ENCODE measurements at regions not wholly inside any gene's neighbourhood (a gene's known extent, or its start where the extent isn't known, plus 50 kb on each side); places are given as distances from the start of the nearest gene placed in this dataset.
"Not testable (repeated sequence)": the region's sequence is repeated elsewhere in the genome, so short reads cannot be mapped to it uniquely, and the experiment has no call there.

GRCh38 chr6:159397753-159398152, 228.6 kb downstream of the FNDC1 start:
- Mint-ChIP-seq H3K9me3 (no peaks in the 10 kb centered on the region), H3K4me3 (no peak overlapping the region), H3K36me3 (ENCODE audit: low read depth) (no peaks in the 10 kb centered on the region), H3K27me3 (peaks cover 5% of the 10 kb centered on the region), H3K27ac (no peak overlapping the region), H3K4me1 (no peaks in the 10 kb centered on the region)
- DNase-seq = no peak
- intact Hi-C loops (cut with micrococcal nuclease) = no loop called here

- Mint-ChIP-seq H3K9me3 (no peaks in the 10 kb centered on the region), H3K36me3 (ENCODE audit: low read depth) (no peaks in the 10 kb centered on the region), H3K4me1 (no peaks in the 10 kb centered on the region), H3K27ac (no peak overlapping the region), H3K4me3 (no peak overlapping the region), H3K27me3 (peaks cover 5% of the 10 kb centered on the region)
- no peak for DNase-seq
- intact Hi-C loops (cut with micrococcal nuclease) = no loop called here
Observed at GRCh38 chr6:159395609-159396008, 226.4 kb downstream of the FNDC1 start.

DNA sequence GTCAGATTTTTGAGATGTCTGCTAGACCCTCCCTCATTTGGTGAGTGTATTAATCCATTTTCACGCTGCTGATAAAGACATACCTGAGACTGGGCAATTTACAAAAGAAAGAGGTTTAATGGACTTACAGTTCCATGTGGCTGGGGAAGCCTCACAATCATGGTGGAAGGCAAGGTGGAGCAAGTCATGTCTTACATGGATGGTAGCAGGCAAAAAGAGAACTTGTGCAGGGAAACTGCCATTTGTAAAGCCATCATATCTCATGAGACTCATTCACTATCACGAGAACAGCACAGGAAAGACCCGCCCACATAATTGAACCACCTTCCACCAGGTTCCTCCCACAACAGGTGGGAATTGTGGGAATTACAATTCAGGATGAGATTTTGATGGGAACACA, 223.5 kb downstream of the FNDC1 start:
- H3K9me3 Mint-ChIP-seq; H3K36me3 Mint-ChIP-seq (ENCODE audit: low read depth); H3K27ac Mint-ChIP-seq; H3K4me1 Mint-ChIP-seq; intact Hi-C loops (cut with micrococcal nuclease); DNase-seq; H3K4me3 Mint-ChIP-seq: not testable (repeated sequence)
- H3K27me3 Mint-ChIP-seq = peaks cover 13% of the 10 kb centered on the region

- Mint-ChIP-seq H3K4me3 (no peak overlapping the region), H3K9me3 (no peaks in the 10 kb centered on the region), H3K27ac (no peak overlapping the region), H3K4me1 (no peaks in the 10 kb centered on the region), H3K36me3 (ENCODE audit: low read depth) (no peaks in the 10 kb centered on the region), H3K27me3 (peaks cover 12% of the 10 kb centered on the region)
- intact Hi-C loops (cut with micrococcal nuclease) = no loop called here
- no peak for DNase-seq
Observed at GRCh38 chr6:159390381-159390780, 221.2 kb downstream of the FNDC1 start.

DNA sequence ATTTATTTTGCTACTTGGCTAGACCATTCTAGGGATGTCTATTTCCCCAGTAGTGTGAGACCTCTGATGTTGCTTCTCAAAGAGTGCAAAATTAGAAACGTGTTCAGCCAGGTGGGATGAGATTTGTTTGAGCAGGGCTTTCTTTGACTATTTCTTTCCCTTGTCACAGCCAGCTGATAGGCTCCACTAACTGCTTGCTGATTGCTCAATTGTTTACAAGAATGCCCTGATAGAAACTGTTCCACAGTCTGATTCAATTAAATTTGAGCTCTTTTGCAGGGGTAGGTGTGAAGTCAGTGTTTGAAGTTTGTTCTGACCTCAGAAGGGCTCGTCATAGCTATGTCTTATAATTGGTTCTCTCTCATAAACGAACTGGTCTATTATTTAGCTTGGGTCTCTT, 220.5 kb downstream of the FNDC1 start:
- Mint-ChIP-seq H3K27me3 (peaks cover 12% of the 10 kb centered on the region), H3K27ac (no peak overlapping the region), H3K36me3 (ENCODE audit: low read depth) (no peaks in the 10 kb centered on the region), H3K9me3 (no peaks in the 10 kb centered on the region), H3K4me1 (no peaks in the 10 kb centered on the region), H3K4me3 (no peak overlapping the region)
- intact Hi-C loops (cut with micrococcal nuclease) = no loop called here
- no peak for DNase-seq

DNA sequence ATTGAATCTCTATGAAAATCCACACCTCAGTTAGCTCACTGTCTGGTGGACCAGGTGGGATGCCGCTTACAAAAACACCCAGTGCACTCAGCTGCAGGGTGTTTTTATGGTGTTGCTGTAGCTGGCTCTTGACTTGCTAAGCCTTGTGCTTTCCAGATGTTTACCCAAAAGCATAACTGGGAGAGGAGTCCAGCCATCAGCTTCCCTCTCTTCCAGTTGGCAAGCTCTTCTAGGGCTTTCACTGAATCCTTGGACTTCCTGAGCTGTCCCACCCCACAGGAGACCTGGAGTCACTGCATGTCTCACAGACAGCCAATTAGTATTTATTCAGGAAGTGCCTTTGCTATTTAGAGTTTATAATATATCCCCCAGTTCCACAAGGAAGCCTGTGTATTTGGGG, 210.9 kb downstream of the FNDC1 start:
- no peaks in the 10 kb centered on the region for H3K36me3 Mint-ChIP-seq (ENCODE audit: low read depth)
- intact Hi-C loops (cut with micrococcal nuclease) = no loop called here
- H3K4me3 Mint-ChIP-seq = no peak overlapping the region
- H3K27ac Mint-ChIP-seq = no peak overlapping the region
- no peaks in the 10 kb centered on the region for H3K4me1 Mint-ChIP-seq
- H3K27me3 Mint-ChIP-seq = peaks cover 4% of the 10 kb centered on the region
- no peaks in the 10 kb centered on the region for H3K9me3 Mint-ChIP-seq
- DNase-seq = no peak

DNA sequence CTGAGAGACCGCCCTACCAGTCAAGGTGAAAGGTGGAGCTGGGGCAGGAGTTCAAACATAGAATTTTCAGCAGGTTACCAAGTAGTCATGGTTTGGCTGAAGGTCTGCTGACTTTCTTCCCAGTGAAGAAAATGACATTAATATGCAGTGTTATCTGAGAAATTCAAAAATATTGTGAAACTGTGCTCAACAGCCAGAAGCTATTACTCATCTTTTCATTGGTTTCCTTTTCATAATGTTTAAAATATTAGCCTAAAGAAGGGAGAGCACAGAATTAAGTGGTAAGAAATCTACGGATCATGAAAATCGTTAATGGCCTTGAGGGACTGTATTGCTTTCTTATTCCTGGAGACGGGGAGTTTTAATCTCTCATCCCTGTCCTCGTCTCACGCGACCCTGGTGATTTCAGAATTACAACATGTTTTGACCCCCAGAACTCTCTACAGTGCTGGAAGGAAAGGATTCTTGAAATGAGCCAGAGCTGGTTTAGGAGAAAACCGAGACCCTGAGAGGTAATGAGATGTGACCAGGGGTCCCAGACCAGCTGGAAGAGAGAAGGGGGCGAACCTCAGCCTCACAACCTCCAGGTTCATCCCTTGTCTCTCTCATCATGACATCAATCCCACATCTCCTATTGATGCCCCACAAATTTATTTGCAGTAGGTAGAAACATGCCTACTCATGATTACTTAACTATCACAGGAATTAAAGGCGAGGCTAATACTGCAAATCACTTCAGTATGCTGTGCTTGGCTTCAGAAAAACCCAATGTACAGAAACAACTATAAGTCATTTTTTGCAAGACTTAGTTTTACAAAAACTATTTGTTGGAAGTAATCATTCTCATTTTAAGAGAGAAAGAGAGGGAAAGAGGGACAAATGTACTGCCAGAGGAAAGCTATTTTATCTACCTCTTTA, 209.5 kb downstream of the FNDC1 start:
- intact Hi-C loops (cut with micrococcal nuclease) = no loop called here
- H3K9me3 Mint-ChIP-seq = no peaks in the 10 kb centered on the region
- no peaks in the 10 kb centered on the region for H3K4me1 Mint-ChIP-seq
- peaks cover 3% of the 10 kb centered on the region for H3K27me3 Mint-ChIP-seq
- no peak for DNase-seq
- no peak overlapping the region for H3K4me3 Mint-ChIP-seq
- no peak overlapping the region for H3K27ac Mint-ChIP-seq
- H3K36me3 Mint-ChIP-seq (ENCODE audit: low read depth) = no peaks in the 10 kb centered on the region

DNA sequence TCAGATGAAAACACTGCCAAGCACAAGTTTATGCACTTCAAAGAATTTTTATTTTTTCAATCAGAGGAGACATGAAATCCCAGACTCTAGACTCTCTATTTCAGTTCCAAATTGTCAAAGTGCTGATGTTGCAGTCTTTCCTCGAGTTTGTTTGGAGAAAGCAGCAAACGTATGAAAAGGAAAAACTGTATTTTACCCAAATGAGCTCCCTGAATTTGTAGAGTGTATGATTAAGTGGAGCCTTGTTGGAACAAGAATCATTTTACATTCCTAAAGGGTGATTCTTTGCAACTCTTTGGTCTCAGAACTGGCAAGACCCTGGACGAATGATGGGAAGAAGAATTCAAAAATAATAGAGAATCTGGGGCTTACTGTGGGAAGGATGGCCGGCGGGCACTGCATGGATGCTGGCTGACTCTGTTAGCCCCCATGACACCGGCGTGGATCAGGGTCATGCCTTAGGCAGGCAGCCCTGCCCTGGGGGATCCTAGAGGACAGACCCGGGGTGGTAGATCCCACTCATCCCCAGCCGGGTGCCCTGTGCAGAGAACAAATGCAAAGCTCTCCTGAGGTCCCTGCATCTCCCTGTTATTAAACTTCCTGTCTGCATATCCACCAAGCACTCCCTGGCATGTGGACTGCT, 207.4 kb downstream of the FNDC1 start:
- H3K27ac Mint-ChIP-seq = no peak overlapping the region
- no peaks in the 10 kb centered on the region for H3K9me3 Mint-ChIP-seq
- no peaks in the 10 kb centered on the region for H3K36me3 Mint-ChIP-seq (ENCODE audit: low read depth)
- H3K4me3 Mint-ChIP-seq = no peak overlapping the region
- intact Hi-C loops (cut with micrococcal nuclease) = no loop called here
- DNase-seq = no peak
- no peaks in the 10 kb centered on the region for H3K4me1 Mint-ChIP-seq
- peaks cover 1% of the 10 kb centered on the region for H3K27me3 Mint-ChIP-seq

GRCh38 chr6:159375014-159375413, 205.8 kb downstream of the FNDC1 start:
- no peak for DNase-seq
- Mint-ChIP-seq H3K4me3 (no peak overlapping the region), H3K27me3 (no peaks in the 10 kb centered on the region), H3K36me3 (ENCODE audit: low read depth) (no peaks in the 10 kb centered on the region), H3K27ac (no peak overlapping the region), H3K4me1 (no peaks in the 10 kb centered on the region), H3K9me3 (peaks cover 2% of the 10 kb centered on the region)
- intact Hi-C loops (cut with micrococcal nuclease) = no loop called here

DNA sequence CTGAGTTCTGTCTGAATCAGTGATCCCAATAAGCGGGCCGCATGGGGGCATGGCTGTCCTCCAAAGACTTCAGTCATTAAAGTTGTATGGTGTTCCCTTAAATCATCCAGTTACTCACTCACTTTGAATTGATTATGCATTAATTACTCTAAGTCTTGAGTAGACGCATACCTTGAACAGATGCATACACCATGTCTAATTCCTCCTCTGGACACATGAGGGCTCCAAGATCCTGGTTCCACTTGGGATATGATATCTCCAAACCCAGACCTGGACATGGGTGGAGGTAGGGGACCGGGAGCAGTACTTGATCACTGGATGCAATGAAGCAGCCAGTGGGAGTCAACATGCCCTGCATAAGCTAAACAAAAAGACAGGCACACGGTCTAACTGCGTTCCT, 204.5 kb downstream of the FNDC1 start:
- H3K36me3 Mint-ChIP-seq (ENCODE audit: low read depth) = no peaks in the 10 kb centered on the region

GRCh38 chr6:159372333-159372732, 203.1 kb downstream of the FNDC1 start:
- Mint-ChIP-seq H3K9me3 (peaks cover 7% of the 10 kb centered on the region), H3K4me1 (no peaks in the 10 kb centered on the region), H3K27me3 (no peaks in the 10 kb centered on the region), H3K4me3 (no peak overlapping the region), H3K27ac (no peak overlapping the region), H3K36me3 (ENCODE audit: low read depth) (no peaks in the 10 kb centered on the region)
- intact Hi-C loops (cut with micrococcal nuclease) = no loop called here
- no peak for DNase-seq

More for the DNA sequence above, 204.5 kb downstream of the FNDC1 start:
- intact Hi-C loops (cut with micrococcal nuclease) = no loop called here
- no peak for DNase-seq
- no peak overlapping the region for H3K27ac Mint-ChIP-seq
- no peaks in the 10 kb centered on the region for H3K4me1 Mint-ChIP-seq
- no peaks in the 10 kb centered on the region for H3K27me3 Mint-ChIP-seq
- peaks cover 7% of the 10 kb centered on the region for H3K9me3 Mint-ChIP-seq
- no peak overlapping the region for H3K4me3 Mint-ChIP-seq

- no peak overlapping the region for H3K4me3 Mint-ChIP-seq
- intact Hi-C loops (cut with micrococcal nuclease) = no loop called here
- no peaks in the 10 kb centered on the region for H3K36me3 Mint-ChIP-seq (ENCODE audit: low read depth)
Observed at GRCh38 chr6:159360306-159360705, 191.1 kb downstream of the FNDC1 start.

DNA sequence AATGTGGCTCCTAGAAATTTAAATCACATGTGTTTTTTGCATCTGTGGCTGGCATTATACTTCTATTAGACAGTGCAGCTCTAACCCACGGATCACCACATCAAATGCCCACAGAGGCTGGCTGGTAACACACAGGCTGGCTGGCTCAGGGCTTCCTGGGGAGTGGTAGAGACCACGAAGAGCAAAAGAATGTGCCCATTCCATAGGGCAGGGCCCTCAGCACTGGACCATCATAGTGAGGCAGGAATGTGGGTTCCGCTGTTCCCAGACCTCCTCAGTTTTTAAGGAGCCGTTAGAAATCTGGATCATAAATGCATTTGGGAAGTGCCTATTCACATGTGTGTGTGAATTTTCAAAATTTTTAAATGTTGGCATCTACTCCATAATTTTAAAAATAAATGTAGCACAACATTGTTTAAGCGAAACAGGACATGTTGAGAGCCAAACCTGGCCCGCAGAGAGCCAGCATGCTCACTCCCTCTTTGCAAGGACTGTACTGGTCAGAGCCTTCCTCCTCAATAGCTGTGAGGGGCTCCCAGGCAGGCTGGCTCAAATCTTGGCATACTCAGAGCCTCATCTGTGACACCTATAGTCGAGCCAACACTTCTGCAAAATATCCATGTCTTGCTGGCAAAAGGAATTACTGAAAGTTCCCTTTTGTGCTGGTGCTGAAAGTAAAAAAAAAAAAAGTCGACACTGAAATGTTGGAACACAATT, 190.5 kb downstream of the FNDC1 start:
- no peaks in the 10 kb centered on the region for H3K9me3 Mint-ChIP-seq
- no peak overlapping the region for H3K27ac Mint-ChIP-seq
- intact Hi-C loops (cut with micrococcal nuclease) = no loop called here
- no peak for DNase-seq
- no peaks in the 10 kb centered on the region for H3K4me1 Mint-ChIP-seq
- no peak overlapping the region for H3K4me3 Mint-ChIP-seq
- H3K36me3 Mint-ChIP-seq (ENCODE audit: low read depth) = no peaks in the 10 kb centered on the region
- peaks cover 6% of the 10 kb centered on the region for H3K27me3 Mint-ChIP-seq

More at GRCh38 chr6:159360306-159360705, 191.1 kb downstream of the FNDC1 start:
- DNase-seq = no peak
- H3K27ac Mint-ChIP-seq = no peak overlapping the region
- no peaks in the 10 kb centered on the region for H3K4me1 Mint-ChIP-seq
- peaks cover 6% of the 10 kb centered on the region for H3K27me3 Mint-ChIP-seq
- no peaks in the 10 kb centered on the region for H3K9me3 Mint-ChIP-seq

DNA sequence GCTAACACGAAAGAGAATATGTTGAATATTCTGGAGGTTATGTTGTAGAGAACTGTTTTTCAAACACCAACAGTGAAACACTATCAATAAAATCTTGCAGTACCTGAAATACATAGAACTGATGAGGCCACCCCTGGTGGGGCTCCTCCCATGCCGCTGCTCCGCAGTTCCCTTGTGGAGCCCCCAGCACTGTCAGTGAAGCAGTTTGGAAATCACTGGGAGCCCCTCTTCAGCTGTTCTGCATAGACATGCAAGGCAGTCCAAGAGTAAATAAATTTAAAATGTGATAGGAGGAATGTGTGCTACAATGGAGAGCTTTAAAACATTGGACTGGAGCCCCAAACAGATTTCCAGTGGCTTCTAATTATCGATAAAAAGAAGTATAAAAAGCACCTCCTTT, 189.4 kb downstream of the FNDC1 start:
- Mint-ChIP-seq H3K27ac (no peak overlapping the region), H3K9me3 (no peaks in the 10 kb centered on the region), H3K27me3 (peaks cover 6% of the 10 kb centered on the region), H3K4me1 (no peaks in the 10 kb centered on the region), H3K4me3 (no peak overlapping the region), H3K36me3 (ENCODE audit: low read depth) (no peaks in the 10 kb centered on the region)
- no peak for DNase-seq
- intact Hi-C loops (cut with micrococcal nuclease) = no loop called here

Data from activated CD4-positive, alpha-beta T cell treated with anti-CD3 and anti-CD28 coated beads, Interleukin-2, amount 10 ng/mL, durations not matched to agents 24 days and 14 days (primary cell).